Esophagus muscularis mucosa (tissue), 3 donors: ENCODE measurements at regions not wholly inside any gene's neighbourhood (a gene's known extent, or its start where the extent isn't known, plus 50 kb on each side); places are given as distances from the start of the nearest gene placed in this dataset.

Source experiments
- CTCF ChIP-seq, 3 experiments: fragments of 200-600 bp in 2 of 3; fragments of 450-650 bp in 1 of 3; sonication (generic) in 2 of 3; IDR thresholded peaks; one replicate each; pipeline ENCODE4 v1.5.1; 2017 to 2019; ENCODE audit warnings: antibody characterized with exemption in 3 of 3, mild to moderate bottlenecking in 2 of 3, moderate library complexity in 1 of 3
- POLR2A ChIP-seq: fragments of 450-650 bp; IDR thresholded peaks from one replicate; pipeline ENCODE4 v1.6.1; 2017; ENCODE audit warnings: antibody characterized with exemption, moderate library complexity, mild to moderate bottlenecking, low read depth
- POLR2AphosphoS5 ChIP-seq, 2 donors: sonication (generic); formaldehyde crosslinking; IDR thresholded peaks; one replicate each; pipeline ENCODE4 v1.6.1; 2017; ENCODE audit warnings: antibody characterized with exemption in 2 of 2

- TF ChIP-seq CTCF (IDR thresholded peaks at IDR 0.05) (no peak), POLR2AphosphoS5 (IDR thresholded peaks at IDR 0.05) (no peak), POLR2A (no peak)
Measured at GRCh38 chr13:34869696-34870095, 72.4 kb upstream of the NBEA start.
